ENCODE measurements at regions not wholly inside any gene's neighbourhood (a gene's known extent, or its start where the extent isn't known, plus 50 kb on each side); places are given as distances from the start of the nearest gene placed in this dataset.
"Not testable (repeated sequence)": the region's sequence is repeated elsewhere in the genome, so short reads cannot be mapped to it uniquely, and the experiment has no call there.

DNA sequence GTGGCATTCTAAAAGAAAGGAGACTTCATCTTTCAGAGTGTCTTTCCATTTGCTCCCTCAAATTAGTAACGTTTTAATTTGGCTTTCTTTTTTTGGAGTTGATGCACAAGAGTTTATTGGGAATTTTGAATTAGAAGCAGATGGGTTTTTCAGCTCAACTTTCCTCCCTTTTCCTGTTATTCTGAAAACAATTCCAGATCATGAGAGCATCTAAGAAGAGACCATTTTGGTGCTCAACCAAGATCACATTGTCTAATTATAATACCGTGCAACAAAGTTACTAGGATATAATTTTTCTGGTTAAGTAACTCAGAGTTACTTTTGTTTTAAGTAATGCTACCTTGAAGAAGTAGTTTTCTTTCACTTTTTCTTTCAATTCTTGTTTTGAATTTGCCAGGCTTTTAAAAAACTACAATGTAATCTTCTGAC, 396.6 kb upstream of the KLF6 start:
- peak; percentile 42 for DNase-seq

DNA sequence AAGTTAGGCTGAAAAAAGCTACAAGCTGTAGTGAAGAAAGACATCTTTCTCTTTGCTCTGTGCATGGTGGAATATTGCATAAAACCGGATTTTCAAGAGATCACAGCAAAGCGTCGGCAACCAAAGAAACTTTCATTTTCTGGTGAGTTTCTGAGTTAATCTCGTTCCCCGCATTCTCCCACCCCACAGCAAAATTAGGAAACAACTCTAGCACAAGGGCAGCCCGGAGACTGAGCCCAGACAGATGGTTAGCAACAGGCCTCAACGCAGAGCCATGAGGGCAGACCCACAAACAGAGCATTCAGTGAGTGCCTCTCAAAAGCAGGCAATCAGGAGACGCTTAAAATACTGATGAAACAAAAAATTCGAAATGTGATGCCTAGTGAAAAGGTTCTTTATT, 396.1 kb upstream of the KLF6 start:
- DNase-seq: no peak

GRCh38 chr10:4177791-4178190, 392.8 kb upstream of the KLF6 start:
- DNase-seq: no peak

DNA sequence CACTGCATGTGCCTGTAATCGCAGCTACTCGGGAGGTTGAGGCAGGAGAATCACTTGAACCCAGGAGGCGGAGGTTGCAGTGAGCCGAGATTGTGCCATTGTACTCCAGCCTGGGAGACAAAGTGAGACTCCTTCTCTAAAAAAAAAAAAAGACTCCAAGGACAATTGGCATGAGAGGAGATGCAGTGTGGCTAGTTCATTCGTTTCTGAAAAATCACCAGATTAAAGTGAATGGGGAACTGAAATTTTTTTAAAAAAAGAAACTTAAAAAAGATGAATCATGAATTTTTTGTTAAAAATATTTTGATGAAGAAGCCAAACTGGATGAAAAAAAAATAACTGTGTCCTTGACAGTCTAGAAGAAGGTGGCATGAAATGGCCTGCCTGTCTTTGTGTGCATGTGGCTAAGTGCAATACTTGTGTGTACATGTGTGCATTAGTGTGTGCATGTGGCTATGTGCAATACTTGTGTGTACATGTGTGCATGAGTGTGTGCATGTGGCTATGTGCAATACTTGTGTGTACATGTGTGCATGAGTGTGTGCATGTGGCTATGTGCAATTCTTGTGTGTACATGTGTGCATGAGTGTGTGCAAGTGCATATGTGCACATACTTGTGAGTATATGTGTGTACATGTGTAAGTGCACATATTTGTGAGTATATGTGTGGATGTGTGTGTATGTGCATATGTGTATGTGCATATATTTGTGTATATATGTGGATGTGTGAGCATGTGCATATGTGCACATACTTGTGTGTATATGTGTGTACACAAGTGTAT, 391.7 kb upstream of the KLF6 start:
- DNase-seq: no peak

- no peak for DNase-seq
Measured at GRCh38 chr10:4174197-4174596, 389.2 kb upstream of the KLF6 start.

DNA sequence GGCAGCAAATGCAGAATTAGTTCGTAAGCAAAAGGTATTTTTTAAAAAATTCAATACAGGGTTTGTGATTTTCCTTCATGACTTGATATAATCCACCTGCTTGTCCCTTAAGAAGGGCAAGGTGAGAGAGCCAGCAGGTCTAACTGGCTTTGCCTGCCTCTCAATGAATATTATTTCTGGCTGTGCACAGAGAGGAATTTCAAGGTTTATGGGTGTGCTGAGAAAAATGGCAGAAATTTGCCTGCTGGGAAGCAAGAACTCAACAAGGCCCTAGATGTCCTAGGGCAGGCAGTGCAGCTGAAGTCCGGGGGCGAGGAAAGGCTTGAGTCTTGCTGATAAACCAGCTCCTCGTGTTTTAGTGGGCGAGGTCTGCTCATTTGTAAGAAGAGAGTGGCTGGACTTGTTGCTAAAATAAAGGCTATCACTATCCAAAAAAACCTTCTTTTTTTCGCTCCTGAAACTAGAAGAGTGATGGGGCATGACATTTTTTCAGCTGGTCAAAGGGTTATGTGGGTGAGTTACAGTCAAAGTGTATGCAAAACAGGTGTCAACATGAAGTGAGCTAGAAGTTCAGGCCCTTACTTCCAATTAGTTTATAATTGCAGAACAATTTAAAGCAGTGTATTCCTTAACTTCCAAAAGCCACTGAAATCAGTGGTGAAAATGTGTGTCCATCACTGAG, 385.8 kb upstream of the KLF6 start:
- no peak for DNase-seq

DNA sequence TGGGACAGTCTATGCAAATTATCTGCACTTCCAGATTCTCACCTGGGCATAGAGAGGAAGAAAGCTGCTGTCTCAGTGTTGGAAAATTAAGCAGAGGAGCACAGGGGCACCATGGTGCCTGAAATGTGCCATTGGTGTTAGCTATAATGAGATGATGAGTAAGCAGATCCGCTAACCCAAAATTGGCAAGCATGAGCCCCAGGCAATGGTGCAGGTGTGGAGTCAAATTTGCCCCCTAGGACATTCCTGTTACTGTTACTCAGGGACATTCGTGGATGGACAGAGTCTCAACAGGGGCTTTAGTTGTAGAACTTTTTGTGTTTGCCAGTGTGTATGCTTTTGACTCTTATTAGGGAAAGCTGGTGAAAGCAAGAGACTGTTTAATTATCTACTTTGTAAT, 385.2 kb upstream of the KLF6 start:
- no peak for DNase-seq

DNA sequence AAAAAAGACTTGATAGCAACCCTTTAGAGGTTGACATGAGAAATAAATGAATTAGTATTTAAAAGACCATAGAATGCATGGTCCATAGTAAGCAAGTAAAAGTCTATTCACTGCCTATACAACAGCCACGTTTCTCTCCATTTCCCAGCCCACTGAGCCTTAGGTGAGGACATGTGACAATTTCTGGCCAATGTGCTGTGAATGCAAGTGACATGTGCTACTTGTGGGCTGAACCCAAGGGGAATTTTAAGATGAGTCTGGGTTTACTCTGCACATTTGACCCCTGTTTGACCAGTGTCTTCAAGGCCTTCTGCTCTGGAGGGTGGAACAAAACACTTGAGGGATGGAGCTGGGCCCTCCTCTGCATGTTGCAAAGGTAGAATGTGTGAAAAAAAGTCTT, 384.4 kb upstream of the KLF6 start:
- DNase-seq: no peak

DNA sequence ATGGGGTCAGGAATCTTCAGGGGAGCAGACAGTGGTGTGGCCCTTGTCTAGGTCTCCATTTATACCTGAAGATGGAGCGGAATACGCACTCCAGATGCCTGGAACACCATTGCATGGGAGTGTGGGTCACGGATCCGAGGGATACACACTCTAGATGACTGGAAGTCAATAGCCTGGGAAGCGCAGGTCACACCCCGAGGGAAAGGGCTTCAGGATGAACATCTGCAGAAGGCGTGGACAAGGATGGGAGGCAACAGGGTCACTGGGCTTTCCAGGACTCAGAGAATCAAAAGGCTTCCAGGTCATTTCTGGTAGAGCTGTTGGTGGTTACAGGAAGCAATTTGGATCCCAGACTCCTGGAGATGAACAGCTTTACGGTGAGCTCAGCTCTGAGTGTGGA, 382.2 kb upstream of the KLF6 start:
- DNase-seq: no peak

GRCh38 chr10:4162571-4163286, 377.7 kb upstream of the KLF6 start:
- no peak for DNase-seq

DNA sequence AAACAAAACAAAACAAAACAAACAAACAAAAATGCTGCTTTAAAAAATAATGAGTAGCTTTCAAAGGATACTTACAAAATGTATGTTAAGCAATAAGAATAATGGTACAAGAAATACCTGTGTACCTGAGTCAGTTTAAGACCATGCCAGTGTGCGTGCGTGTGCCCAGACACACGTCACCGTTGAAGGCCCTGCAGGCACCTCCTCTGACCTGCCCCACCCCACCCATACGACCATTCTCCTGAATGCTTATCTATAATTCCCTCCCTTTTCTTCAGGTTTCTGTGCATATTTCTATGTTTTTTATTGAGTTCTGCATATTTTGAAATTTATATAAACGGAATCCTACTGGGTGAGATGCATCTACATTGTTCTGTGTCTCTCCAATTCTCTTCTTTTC, 374.2 kb upstream of the KLF6 start:
- DNase-seq: no peak

DNA sequence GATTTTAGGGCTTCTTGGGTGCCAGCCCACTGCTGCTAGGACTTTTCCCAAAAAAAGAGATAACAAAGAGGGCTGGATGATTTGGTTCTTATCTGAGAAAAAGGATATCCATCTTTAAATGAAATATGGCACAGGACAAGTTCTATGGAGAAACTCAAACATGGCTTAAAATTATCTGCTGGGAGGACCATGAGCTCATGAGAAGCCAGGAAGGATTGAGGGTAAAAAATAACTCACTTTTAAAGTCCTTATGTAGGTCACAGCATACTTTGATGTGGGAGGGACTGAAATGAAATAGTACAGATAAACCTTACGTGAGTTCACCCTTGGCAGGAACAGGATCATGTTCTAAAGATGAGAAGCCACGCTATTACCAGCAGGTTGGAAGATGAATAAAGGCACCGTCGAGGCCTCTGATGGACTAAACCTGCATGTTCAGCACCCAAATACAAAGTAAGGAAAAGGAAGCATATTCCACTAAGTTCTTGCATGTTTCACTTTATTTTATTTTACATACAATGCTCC, 369.2 kb upstream of the KLF6 start:
- no peak for DNase-seq

GRCh38 chr10:4151466-4151865, 366.5 kb upstream of the KLF6 start:
- no peak for DNase-seq

- no peak for DNase-seq
Measured at GRCh38 chr10:4150676-4151075, 365.7 kb upstream of the KLF6 start.

- DNase-seq: not testable (repeated sequence)
Measured at GRCh38 chr10:4149460-4149859, 364.5 kb upstream of the KLF6 start.

DNA sequence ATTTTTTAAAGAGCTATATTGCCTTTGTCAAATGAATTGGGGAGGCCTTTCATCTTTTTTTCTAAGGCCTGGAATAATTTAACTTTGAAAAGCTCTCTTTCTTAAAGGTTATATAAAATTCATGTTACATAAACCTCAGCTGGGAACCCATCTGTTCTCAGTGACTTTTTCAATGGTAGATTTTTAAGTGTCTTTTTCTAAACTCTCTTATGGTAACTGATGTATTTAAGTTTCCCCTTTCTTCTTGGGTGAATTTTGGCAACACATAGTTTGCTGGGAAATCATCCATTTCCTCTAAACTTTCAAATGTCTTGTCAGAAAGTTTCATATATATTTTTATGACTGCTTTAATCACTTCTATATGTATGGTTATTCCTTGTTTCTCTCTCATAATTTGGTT, 362.2 kb upstream of the KLF6 start:
- DNase-seq: no peak

DNA sequence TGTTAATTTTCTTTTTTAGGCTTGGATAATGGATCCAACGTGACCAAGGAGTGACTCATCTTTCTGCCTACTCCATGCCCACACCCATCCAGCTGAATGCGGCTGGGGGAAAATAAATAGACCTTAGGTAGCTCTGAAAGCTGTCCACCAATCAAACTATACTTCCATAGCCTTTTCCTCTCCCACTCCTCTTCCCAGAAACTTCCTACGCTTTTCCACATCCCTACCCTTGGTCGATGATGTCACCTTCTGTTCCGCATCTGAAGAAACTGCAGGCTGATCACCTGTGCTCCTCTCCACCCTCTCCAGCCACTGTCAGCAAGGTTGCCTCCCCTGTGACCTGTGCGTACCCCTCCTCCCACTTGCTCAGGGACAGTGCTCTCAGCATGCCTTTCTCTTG, 359.8 kb upstream of the KLF6 start:
- DNase-seq: no peak

DNA sequence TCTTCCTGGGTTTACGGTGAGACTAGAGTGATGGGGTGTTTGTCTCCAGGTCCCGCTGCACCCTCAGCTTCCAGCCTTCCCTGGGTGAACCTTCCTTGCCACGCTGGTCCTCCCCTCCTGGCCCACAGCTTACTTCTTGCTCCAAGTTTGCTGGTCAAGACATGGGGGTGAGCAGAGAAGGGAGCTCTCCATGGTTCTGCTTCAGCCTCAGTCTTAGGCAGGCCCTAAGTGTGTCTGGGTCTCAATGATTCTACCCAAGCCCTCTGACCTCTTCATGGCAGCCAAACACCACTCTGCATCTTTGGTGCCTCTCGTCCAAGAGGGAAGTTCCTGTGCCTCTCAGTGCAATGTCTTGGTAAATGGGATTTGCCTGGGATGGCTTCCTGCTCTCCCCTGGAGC, 356.5 kb upstream of the KLF6 start:
- DNase-seq: no peak

DNA sequence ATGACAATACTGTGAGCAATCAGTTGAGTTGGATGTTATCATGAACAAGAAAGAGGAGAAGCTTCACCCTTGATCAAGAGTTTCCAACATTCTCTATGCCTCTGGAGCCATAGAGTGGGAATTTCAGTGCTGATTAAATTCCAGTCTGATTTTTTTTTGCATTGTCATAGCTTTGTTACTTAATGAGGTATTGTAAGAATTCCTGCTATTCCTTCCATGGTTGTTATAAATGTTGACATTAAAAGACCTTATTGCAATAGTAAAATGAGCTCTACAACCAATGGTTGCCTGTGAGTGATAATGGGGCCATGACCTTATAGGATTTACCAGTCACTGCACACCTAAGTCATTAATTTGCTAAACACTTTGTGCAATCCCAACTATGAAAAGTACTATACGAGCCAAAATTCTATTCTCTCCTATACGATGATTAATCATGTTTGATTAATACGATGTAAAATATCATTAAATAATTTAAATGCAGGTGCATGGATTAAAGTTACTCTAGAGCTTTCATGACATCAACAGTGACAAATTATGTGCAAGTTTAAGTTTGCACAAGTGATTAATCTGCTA, 353.2 kb upstream of the KLF6 start:
- no peak for DNase-seq

DNA sequence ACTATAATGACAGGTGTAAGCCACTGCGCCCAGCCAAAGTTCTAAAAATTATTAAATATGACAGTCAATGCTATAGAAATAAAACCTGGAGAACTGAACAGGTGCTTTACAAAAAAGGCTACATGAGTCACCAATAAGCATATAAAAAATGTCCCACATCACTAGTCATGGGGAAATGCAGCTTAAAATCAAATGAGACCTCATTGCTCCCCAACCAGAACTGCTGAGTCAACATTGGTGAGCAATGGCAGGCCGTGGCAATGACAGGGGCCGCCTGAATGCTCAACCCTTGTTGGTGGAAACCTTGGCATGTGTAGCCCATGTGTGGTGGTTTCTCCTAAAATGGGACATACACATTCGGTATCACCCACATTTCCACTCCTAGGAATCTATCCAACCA, 352.3 kb upstream of the KLF6 start:
- no peak for DNase-seq

- DNase-seq: no peak
Measured at GRCh38 chr10:4136121-4136520, 351.1 kb upstream of the KLF6 start.

DNA sequence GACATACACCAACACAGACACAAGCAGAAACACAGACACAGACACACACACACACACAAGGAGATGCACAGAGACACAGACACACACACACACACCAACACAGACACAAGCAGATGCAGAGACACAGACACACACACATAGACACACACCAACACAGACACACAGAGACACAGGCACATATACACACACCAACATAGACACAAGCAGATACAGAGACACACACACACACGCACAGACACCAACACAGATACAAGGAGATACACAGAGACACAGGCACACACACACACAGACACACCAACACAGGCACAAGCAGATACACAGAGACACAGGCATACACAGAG, 347.2 kb upstream of the KLF6 start:
- DNase-seq: no peak

DNA sequence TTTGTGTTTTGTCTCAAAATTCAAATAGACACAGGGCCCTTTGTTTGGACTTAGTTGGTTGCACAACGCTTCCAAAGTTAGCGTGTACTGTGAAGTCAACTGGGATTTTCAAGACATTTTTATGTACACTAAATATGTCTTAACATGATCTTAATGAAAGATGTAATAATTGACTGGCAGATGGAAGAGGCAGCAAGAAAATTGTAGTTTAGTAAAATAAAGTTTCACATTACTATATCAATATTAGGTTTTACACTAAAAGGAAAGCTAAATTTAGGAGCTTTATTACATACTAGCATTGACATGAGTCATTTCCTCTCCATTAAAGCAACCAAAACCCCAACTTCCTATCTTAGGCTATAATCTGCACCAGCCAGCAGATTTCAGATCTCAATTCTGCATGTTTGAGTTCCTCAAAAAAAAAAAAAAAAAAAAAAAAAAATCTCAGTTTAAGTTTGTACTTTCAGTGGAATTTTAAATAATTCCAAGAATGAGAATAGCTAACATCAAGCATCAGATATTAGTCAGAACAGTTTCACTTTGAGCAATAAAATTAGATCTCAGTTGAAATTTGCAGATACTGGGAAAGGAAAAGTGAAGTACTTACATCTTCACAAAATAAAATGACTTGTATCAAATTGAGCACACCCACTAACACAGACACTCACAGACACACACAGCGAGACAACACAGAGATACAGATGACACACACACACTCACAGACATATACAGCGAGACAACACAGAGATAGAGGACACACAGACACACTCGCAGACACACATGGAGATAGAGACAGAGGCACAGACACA, 346.6 kb upstream of the KLF6 start:
- DNase-seq: peak; percentile 91

Data from activated CD4-positive, alpha-beta T cell treated with anti-CD3 and anti-CD28 coated beads, Interleukin-2, amount 50 U/mL, for 16 hours (primary cell).